Neural cell (in vitro differentiated cells): ENCODE measurements at regions not wholly inside any gene's neighbourhood (a gene's known extent, or its start where the extent isn't known, plus 50 kb on each side); places are given as distances from the start of the nearest gene placed in this dataset.

Experiments
- H2AFZ ChIP-seq: fragments of 200-600, 300-800 bp; sonication (generic), shearing (Covaris generic); 2 replicates; pipeline ENCODE4 v1.6.0; 2014; ENCODE audit warnings: low read depth, mild to moderate bottlenecking, antibody characterized with exemption, low read length, moderate library complexity
- H3F3A ChIP-seq: fragments of 200-600 bp; shearing (Covaris generic); 2 replicates; pipeline ENCODE4 v1.6.1; 2016; ENCODE audit warnings: mild to moderate bottlenecking, moderate library complexity, mixed read lengths, antibody characterized with exemption, low read length; ENCODE audit not compliant: insufficient read depth, poor library complexity, severe bottlenecking
- H3K27ac ChIP-seq: fragments of 200-600, 300-800 bp; sonication (generic), shearing (Covaris generic); 2 replicates; pipeline ENCODE4 v1.5.1; 2014; ENCODE audit warnings: mild to moderate bottlenecking, low read length, moderate library complexity
- H3K27me3 ChIP-seq: fragments of 300-800, 200-600 bp; sonication (generic), shearing (Covaris generic); 2 replicates; pipeline ENCODE4 v1.6.0; 2014; ENCODE audit warnings: mild to moderate bottlenecking, low read depth, low read length, moderate library complexity; ENCODE audit not compliant: insufficient read depth
- H3K36me3 ChIP-seq: fragments of 300-800, 200-600 bp; sonication (generic), shearing (Covaris generic); 2 replicates; pipeline ENCODE4 v1.5.1; 2014; ENCODE audit warnings: mild to moderate bottlenecking, antibody characterized with exemption, low read length, moderate library complexity; ENCODE audit not compliant: insufficient read depth
- H3K4me2 ChIP-seq: fragments of 300-800, 200-600 bp; sonication (generic), shearing (Covaris generic); 2 replicates; pipeline ENCODE4 v1.6.0; 2014; ENCODE audit warnings: mild to moderate bottlenecking, low read length
- H3K4me3 ChIP-seq: fragments of 300-800, 200-600 bp; sonication (generic), shearing (Covaris generic); 2 replicates; pipeline ENCODE4 v1.5.1; 2014; ENCODE audit warnings: mild to moderate bottlenecking, low read length, moderate library complexity
- H3K79me2 ChIP-seq: fragments of 200-600 bp; shearing (Covaris generic); replicated peaks from 2 replicates; pipeline ENCODE4 v1.6.0; 2014; ENCODE audit warnings: mild to moderate bottlenecking, low read length, moderate library complexity; ENCODE audit not compliant: insufficient read depth
- H3K9ac ChIP-seq: fragments of 300-800, 200-600 bp; sonication (generic), shearing (Covaris generic); 2 replicates; pipeline ENCODE4 v1.6.1; 2016; ENCODE audit warnings: mild to moderate bottlenecking, low read length, mixed read lengths
- H3K9me2 ChIP-seq: fragments of 200-600 bp; shearing (Covaris generic); 2 replicates; pipeline ENCODE4 v1.6.1; 2016; ENCODE audit warnings: mild to moderate bottlenecking, low read length, mixed read lengths; ENCODE audit not compliant: insufficient read depth
- H3K9me3 ChIP-seq: fragments of 200-600, 300-800 bp; sonication (generic), shearing (Covaris generic); 2 replicates; pipeline ENCODE4 v1.6.1; 2016; ENCODE audit warnings: mild to moderate bottlenecking, mixed run types, low read length, moderate library complexity, mixed read lengths
- H4K20me1 ChIP-seq: fragments of 200-600 bp; shearing (Covaris generic); 2 replicates; pipeline ENCODE4 v1.6.1; 2016; ENCODE audit warnings: mild to moderate bottlenecking, mixed run types; ENCODE audit not compliant: insufficient read depth
- EZH2 ChIP-seq: fragments of 200-600, 300-800 bp; shearing (Covaris generic), sonication (generic); IDR thresholded peaks from 2 replicates; pipeline ENCODE4 v1.6.1; 2014; ENCODE audit warnings: antibody characterized with exemption, low read length, borderline replicate concordance, mild to moderate bottlenecking; ENCODE audit not compliant: insufficient read depth, poor library complexity, severe bottlenecking
- small RNA-seq, 3 experiments: library from RNA; depleted of rRNA; stranded (forward); fragments of <200 nt; gene quantifications; one replicate each; pipeline ENCODE3, GENCODE V24; 2012
- TF ChIP-seq, protein P1 (sequence below): IDR thresholded peaks from 2 replicates; pipeline ENCODE4 v1.6.1; 2012; ENCODE audit warnings: borderline replicate concordance

DNA sequence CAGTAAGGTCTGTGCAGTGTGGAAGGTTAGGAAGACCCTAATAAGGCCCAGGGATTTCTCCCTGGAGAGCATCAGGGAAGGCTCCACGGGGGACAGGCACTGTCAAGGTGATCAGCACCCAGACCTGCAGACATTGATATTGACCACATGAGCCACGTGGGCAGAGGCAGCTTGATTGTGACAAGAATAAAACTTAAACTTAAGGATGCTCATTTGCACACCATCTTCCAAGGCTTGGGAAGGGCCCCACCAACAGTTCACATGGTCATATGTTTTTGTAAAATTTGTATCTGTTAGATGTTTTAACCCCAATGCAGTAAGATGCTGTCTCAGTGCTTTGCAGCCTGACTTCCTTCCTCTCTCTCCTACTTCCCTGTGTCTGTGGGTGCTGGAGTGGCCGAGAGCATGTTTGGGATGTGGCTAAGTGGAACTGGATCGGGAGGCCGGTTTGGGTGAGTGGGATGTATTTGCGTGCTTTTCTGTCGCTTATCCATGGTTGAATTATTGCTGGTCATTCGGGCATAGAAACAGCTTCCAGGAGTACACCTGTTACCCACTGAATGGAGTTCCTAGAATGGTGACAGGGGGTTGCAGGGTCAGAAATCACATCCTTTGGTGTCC, 49.8 kb upstream of the OLIG2 start:
- TF ChIP-seq, protein P1, sequence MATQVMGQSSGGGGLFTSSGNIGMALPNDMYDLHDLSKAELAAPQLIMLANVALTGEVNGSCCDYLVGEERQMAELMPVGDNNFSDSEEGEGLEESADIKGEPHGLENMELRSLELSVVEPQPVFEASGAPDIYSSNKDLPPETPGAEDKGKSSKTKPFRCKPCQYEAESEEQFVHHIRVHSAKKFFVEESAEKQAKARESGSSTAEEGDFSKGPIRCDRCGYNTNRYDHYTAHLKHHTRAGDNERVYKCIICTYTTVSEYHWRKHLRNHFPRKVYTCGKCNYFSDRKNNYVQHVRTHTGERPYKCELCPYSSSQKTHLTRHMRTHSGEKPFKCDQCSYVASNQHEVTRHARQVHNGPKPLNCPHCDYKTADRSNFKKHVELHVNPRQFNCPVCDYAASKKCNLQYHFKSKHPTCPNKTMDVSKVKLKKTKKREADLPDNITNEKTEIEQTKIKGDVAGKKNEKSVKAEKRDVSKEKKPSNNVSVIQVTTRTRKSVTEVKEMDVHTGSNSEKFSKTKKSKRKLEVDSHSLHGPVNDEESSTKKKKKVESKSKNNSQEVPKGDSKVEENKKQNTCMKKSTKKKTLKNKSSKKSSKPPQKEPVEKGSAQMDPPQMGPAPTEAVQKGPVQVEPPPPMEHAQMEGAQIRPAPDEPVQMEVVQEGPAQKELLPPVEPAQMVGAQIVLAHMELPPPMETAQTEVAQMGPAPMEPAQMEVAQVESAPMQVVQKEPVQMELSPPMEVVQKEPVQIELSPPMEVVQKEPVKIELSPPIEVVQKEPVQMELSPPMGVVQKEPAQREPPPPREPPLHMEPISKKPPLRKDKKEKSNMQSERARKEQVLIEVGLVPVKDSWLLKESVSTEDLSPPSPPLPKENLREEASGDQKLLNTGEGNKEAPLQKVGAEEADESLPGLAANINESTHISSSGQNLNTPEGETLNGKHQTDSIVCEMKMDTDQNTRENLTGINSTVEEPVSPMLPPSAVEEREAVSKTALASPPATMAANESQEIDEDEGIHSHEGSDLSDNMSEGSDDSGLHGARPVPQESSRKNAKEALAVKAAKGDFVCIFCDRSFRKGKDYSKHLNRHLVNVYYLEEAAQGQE, result no peak
- TF ChIP-seq EZH2, result no peak
- Histone ChIP-seq H3K27me3 (peaks cover 4% of the 10 kb centered on the region), H3K4me2 (no peak overlapping the region), H3K9me3 (no peaks in the 10 kb centered on the region), H3K27ac (no peak overlapping the region), H3K4me3 (no peak overlapping the region), H3K9ac (no peak overlapping the region), H3K9me2 (no peaks in the 10 kb centered on the region), H3F3A (no peaks in the 10 kb centered on the region), H2AFZ (no peak overlapping the region), H3K79me2 (no peaks in the 10 kb centered on the region), H4K20me1 (no peaks in the 10 kb centered on the region), H3K36me3 (no peaks in the 10 kb centered on the region)

Small RNA genes lying in the stretch of these regions (small RNA-seq; reads per million reads assigned to genes)
- gene RF00156, result 0 to 0.03 (median 0) reads per million in 3 experiments
